ENCODE measurements at regions not wholly inside any gene's neighbourhood (a gene's known extent, or its start where the extent isn't known, plus 50 kb on each side); places are given as distances from the start of the nearest gene placed in this dataset.

- TF ChIP-seq EP300 (IDR thresholded peaks at IDR 0.05; ENCODE audit: borderline replicate concordance): no peak
- no peak for TF ChIP-seq MAX (IDR thresholded peaks at IDR 0.05)
- TF ChIP-seq TCF12 (IDR thresholded peaks at IDR 0.05; ENCODE audit: low read depth): no peak
- TF ChIP-seq REST (IDR thresholded peaks at IDR 0.05; ENCODE audit: low read depth): no peak
- TF ChIP-seq USF1 (IDR thresholded peaks at IDR 0.05): no peak
- no peak for TF ChIP-seq YY1 (IDR thresholded peaks at IDR 0.05; ENCODE audit: low read depth)
Measured at GRCh38 chr12:76197283-76197682, 112.8 kb upstream of the NAP1L1 start.
